Omental fat pad (tissue), 3 donors: ENCODE measurements at regions not wholly inside any gene's neighbourhood (a gene's known extent, or its start where the extent isn't known, plus 50 kb on each side); places are given as distances from the start of the nearest gene placed in this dataset.

ENCODE experiments used
- ATAC-seq: fragments of 150-250 bp; one replicate; pipeline ENCODE4 v1.9.1; 2016; ENCODE audit warnings: mild to moderate bottlenecking, moderate library complexity; ENCODE audit not compliant: low FRiP score
- DNase-seq: peaks from one replicate; pipeline ENCODE4 v3.0.0-alpha.2; 2019; ENCODE audit warnings: low spot score
- TF ChIP-seq, protein P1 (sequence below), 3 donors: fragments of 450-650 bp; IDR thresholded peaks; one replicate each; pipeline ENCODE4 v1.5.1; 2016 to 2017; ENCODE audit warnings: antibody characterized with exemption in 3 of 3, mild to moderate bottlenecking in 3 of 3, moderate library complexity in 2 of 3

- DNase-seq (no peak), ATAC-seq (no peak)
- TF ChIP-seq, protein P1, sequence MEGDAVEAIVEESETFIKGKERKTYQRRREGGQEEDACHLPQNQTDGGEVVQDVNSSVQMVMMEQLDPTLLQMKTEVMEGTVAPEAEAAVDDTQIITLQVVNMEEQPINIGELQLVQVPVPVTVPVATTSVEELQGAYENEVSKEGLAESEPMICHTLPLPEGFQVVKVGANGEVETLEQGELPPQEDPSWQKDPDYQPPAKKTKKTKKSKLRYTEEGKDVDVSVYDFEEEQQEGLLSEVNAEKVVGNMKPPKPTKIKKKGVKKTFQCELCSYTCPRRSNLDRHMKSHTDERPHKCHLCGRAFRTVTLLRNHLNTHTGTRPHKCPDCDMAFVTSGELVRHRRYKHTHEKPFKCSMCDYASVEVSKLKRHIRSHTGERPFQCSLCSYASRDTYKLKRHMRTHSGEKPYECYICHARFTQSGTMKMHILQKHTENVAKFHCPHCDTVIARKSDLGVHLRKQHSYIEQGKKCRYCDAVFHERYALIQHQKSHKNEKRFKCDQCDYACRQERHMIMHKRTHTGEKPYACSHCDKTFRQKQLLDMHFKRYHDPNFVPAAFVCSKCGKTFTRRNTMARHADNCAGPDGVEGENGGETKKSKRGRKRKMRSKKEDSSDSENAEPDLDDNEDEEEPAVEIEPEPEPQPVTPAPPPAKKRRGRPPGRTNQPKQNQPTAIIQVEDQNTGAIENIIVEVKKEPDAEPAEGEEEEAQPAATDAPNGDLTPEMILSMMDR (IDR thresholded peaks at IDR 0.05) = no peak
Observed at GRCh38 chr10:132996603-132997343, 54.4 kb upstream of the CFAP46 start.

- DNase-seq = no peak
- TF ChIP-seq, protein P1 (IDR thresholded peaks at IDR 0.05) = no peak
- ATAC-seq = no peak
Observed at GRCh38 chr10:132995909-132996602, 53.7 kb upstream of the CFAP46 start.

DNA sequence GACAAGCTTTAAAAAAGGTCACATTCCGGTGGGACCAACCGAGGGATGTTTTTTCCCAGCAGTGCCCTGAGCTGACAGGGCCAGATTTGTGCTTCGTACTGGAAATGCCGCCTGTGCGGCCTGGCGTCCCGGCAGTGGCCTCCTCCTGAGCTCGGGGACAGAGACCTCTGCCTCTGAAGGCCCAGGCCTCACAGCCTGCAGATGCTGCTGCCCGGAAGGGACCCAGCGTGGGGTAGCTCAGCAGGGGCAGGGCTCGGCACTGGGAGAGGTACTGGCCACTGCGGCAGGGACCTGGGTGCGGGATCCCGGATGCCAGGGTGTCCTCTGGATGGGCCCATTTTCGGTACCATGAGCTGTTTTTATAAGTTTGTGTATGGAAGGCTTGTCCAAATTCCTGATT, 52.4 kb upstream of the CFAP46 start:
- ATAC-seq (no peak), DNase-seq (no peak)
- TF ChIP-seq, protein P1 (IDR thresholded peaks at IDR 0.05) = no peak

- ATAC-seq (no peak), DNase-seq (no peak)
- TF ChIP-seq, protein P1 (IDR thresholded peaks at IDR 0.05) = no peak
Observed at GRCh38 chr10:132994185-132994796, 51.9 kb upstream of the CFAP46 start.

DNA sequence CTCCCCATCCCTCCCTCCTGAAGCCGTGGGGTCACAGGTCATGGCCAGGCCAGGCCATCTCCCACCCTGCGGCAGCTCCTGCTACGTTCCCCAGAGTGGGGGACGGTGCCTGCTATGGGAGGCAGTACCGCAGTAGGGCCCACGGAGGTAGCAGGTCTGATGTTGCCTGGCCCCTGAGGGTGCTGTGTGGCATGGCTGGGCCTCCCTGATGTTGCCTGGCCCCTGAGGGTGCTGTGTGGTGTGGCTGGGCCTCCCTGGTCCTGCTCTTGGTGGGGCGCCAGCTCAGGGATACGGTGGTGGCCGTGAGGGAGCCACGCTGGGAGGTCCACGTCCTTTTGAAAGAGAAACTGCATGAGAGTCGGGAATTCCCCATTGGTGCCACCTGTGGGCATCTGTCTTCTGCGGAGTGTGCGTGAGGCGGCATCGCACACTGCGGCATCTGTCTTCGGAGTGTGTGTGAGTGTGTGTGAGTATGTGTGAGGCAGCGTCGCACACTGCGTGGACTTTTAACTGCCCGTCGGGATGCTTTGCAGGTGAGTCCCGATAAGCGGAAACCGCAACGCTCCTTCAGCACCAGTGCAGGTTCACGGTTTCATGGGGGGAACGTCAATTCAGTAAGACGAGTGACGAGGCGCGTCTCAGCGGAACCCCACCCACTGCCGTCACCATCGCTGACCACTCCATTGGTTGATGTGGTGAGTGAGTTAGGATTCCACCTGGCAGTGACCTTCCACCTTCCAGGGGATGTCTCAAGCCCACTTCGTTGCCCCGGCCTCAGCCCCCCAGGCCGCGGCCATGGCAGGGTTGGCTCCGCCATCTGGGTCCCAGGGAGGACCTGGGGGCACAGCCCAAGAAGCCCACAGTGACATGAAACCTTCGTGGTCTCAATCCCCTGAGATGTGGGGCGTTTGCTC, 51.2 kb upstream of the CFAP46 start:
- TF ChIP-seq, protein P1 (IDR thresholded peaks at IDR 0.05) = no peak
- no peak for ATAC-seq
- no peak for DNase-seq

GRCh38 chr10:132992433-132993215, 50.3 kb upstream of the CFAP46 start:
- DNase-seq = no peak
- TF ChIP-seq, protein P1 (IDR thresholded peaks at IDR 0.05) = no peak
- ATAC-seq = no peak
